ENCODE measurements at regions not wholly inside any gene's neighbourhood (a gene's known extent, or its start where the extent isn't known, plus 50 kb on each side); places are given as distances from the start of the nearest gene placed in this dataset.

DNA sequence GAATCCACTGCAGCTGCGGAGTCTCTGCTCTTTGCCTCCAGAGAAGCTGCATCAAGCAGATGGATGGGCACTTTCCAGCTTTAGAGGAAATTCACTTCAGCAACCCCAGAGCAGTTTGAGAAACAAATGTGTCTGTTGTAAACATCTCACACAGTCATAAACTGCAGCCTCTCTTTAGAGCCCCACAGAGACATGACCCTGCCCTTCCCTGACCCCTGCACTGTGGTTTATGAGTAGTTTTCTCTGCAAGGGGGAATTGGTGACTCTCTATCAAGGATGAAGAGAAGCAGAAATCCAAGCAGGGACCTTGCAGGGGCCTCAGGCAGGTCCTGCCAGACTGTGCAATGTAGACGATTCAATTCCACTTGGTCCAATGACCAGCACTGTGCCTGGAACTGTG, 160.2 kb downstream of the SH2D4B start:
- intact Hi-C loops (cut with DNase I): loop anchor here in 7 of 10 donors (2.0 to 10.0 kb wide), 4 partner anchors 224 to 317 kb away; no protein-coding TSS in a partner anchor

DNA sequence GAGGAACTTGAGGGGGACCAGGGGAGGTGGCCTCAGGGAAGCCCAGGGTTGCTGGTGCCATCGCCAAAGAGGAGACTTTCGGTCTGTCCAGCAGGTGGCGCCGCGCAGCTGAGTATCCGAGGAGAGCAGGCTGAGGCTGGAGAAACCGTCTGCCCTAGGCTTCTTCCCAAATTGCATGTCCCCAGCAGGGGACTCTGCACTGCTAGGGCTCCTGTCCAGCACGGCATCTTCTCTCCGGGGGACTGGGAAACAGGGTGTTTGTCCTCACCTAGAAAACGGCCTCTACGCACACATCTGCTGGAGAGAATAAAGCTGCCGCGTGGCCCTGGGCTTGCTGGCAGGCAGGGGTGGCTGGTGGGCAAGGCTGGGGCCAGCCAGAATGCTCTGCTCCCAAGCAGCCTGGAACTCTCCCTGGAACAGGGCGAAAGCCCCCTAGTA, 161.9 kb downstream of the SH2D4B start:
- peak; percentile 76 to 93 (median 80) for DNase-seq
- Histone ChIP-seq H3K4me1 (peaks cover 0 to 8% (median 0%) of the 10 kb centered on the region in 12 donors), H3K4me3 (no peak overlapping the region), H3K36me3 (no peaks in the 10 kb centered on the region), H3K27ac (no peak overlapping the region), H3K9me3 (no peaks in the 10 kb centered on the region), H3K27me3 (peaks cover 0 to 3% (median 0%) of the 10 kb centered on the region in 9 donors)
- peak; percentile 69 to 91 (median 84) for ATAC-seq
- 7 to 20% (median 16%) methylated on average over 13 to 14 of the region's 14 CpGs for WGBS, 4 donors
- intact Hi-C loops (cut with DNase I): loop anchor here in 9 of 10 donors (1.0 to 10.0 kb wide), 5 partner anchors 223 to 315 kb away; no protein-coding TSS in a partner anchor
- TF ChIP-seq, protein P1, sequence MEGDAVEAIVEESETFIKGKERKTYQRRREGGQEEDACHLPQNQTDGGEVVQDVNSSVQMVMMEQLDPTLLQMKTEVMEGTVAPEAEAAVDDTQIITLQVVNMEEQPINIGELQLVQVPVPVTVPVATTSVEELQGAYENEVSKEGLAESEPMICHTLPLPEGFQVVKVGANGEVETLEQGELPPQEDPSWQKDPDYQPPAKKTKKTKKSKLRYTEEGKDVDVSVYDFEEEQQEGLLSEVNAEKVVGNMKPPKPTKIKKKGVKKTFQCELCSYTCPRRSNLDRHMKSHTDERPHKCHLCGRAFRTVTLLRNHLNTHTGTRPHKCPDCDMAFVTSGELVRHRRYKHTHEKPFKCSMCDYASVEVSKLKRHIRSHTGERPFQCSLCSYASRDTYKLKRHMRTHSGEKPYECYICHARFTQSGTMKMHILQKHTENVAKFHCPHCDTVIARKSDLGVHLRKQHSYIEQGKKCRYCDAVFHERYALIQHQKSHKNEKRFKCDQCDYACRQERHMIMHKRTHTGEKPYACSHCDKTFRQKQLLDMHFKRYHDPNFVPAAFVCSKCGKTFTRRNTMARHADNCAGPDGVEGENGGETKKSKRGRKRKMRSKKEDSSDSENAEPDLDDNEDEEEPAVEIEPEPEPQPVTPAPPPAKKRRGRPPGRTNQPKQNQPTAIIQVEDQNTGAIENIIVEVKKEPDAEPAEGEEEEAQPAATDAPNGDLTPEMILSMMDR (IDR thresholded peaks at IDR 0.05): peak; percentile 69 to 87 (median 82)
- TF ChIP-seq POLR2A (IDR thresholded peaks at IDR 0.05): no peak

More for the DNA sequence above, 160.2 kb downstream of the SH2D4B start:
- H3K27me3 ChIP-seq: peaks cover 0 to 3% (median 0%) of the 10 kb centered on the region in 9 donors
- ATAC-seq (no peak), DNase-seq (no peak)
- H3K4me3 ChIP-seq: no peak overlapping the region
- TF ChIP-seq, protein P1 (IDR thresholded peaks at IDR 0.05): no peak
- TF ChIP-seq POLR2A (IDR thresholded peaks at IDR 0.05): no peak
- H3K27ac ChIP-seq: no peak overlapping the region
- no peaks in the 10 kb centered on the region for H3K9me3 ChIP-seq
- H3K4me1 ChIP-seq: peaks cover 0 to 8% (median 0%) of the 10 kb centered on the region in 12 donors
- no peaks in the 10 kb centered on the region for H3K36me3 ChIP-seq
- WGBS, 4 donors: 60 to 85% (median 74%) methylated on average over 2 of the region's 2 CpGs

DNA sequence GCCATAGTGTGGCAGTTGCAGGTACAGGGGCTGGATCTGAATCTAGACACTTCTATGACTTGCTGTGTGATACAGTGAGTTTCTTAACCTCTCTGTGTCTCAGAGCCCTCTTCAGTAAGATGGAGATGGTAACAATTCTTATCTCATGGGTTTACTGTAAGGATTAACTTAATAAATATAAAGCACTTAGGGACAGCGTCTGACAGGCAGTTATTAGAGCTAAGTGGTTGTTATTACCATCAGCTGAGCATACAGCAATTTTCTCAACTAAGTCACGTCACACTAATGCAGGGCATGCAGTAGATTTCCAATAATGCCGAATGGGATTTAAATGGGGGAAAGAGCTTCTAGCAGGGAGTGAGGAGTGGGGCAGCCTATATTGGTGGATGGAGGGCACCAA, 162.6 kb downstream of the SH2D4B start:
- WGBS, 4 donors: 85 to 93% (median 88%) methylated on average over 3 of the region's 3 CpGs
- Histone ChIP-seq H3K4me3 (no peak overlapping the region), H3K36me3 (no peaks in the 10 kb centered on the region), H3K4me1 (peaks cover 0 to 8% (median 0%) of the 10 kb centered on the region in 12 donors), H3K27ac (no peak overlapping the region), H3K9me3 (no peaks in the 10 kb centered on the region), H3K27me3 (peaks cover 0 to 3% (median 0%) of the 10 kb centered on the region in 9 donors)
- intact Hi-C loops (cut with DNase I): loop anchor here in 2 of 10 donors (5.0 to 10.0 kb wide), 2 partner anchors 222 to 315 kb away; no protein-coding TSS in a partner anchor
- TF ChIP-seq, protein P1 (IDR thresholded peaks at IDR 0.05): no peak
- no peak for TF ChIP-seq POLR2A (IDR thresholded peaks at IDR 0.05)
- ATAC-seq (no peak), DNase-seq (no peak)

DNA sequence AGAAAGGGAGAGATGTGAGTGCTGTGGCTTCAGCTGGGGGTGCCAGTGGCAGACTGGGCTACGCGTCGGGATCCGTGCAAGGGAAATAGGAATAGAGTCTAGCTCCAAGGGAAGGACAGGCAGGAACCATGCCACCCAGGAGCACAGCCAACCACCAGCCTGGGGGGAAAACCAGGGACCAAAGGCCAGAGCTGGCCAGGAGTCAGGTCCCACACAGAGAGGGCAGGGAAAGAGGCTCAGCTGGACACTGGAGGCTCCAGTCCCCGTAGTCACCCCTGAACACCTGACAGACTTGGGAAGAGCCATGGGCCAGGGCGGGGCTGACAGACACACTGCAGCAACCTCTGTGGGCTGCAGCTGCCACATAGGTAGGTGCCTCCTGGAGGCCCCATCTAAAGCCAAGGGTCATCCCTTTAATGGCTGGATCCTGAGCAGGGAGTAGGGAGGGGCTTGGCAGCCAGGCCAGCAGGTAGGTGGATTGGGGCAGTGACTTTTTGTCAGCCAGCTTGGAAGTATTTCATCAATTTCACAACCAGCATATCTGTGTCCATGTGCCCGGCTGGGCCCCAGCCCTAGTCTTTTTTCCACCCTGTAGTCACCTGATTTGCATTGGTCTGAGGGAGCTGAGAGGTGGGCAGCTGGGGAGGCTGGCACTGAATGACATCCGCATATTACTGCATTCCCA, 163.2 kb downstream of the SH2D4B start:
- DNase-seq: no peak
- Histone ChIP-seq H3K9me3 (peaks cover 0 to under 1% (median 0%) of the 10 kb centered on the region in 12 donors), H3K27me3 (peaks cover 0 to 3% (median 0%) of the 10 kb centered on the region in 9 donors), H3K27ac (no peak overlapping the region), H3K36me3 (no peaks in the 10 kb centered on the region), H3K4me1 (peaks cover 0 to 8% (median 0%) of the 10 kb centered on the region in 12 donors), H3K4me3 (no peak overlapping the region)
- 83 to 95% (median 90%) methylated on average over 7 to 8 of the region's 8 CpGs for WGBS, 4 donors
- TF ChIP-seq POLR2A (IDR thresholded peaks at IDR 0.05): no peak
- TF ChIP-seq, protein P1 (IDR thresholded peaks at IDR 0.05): no peak
- ATAC-seq: no peak
- intact Hi-C loops (cut with DNase I): loop anchor here in 2 of 10 donors (5.0 to 10.0 kb wide), 2 partner anchors 221 to 314 kb away; no protein-coding TSS in a partner anchor
